Fibroblast of lung (primary cell): ENCODE measurements at regions not wholly inside any gene's neighbourhood (a gene's known extent, or its start where the extent isn't known, plus 50 kb on each side); places are given as distances from the start of the nearest gene placed in this dataset.

Experiments used
- CTCF ChIP-seq, 2 donors: IDR thresholded peaks in 1 of 2; conservative IDR thresholded peaks in 1 of 2; 1 replicate in 1 of 2; 2 replicates in 1 of 2; pipeline ENCODE4 v1.5.1; 2011 to 2012; ENCODE audit warnings: low read length in 2 of 2, control low read depth in 1 of 2, inconsistent platforms in 1 of 2, low read depth in 1 of 2, mild to moderate bottlenecking in 1 of 2
- EZH2 ChIP-seq: IDR thresholded peaks from 2 replicates; pipeline ENCODE4 v1.5.1; 2012; ENCODE audit warnings: low read length, control low read depth, mild to moderate bottlenecking; ENCODE audit errors: missing control alignments

- TF ChIP-seq CTCF (conservative IDR thresholded peaks at IDR 0.05 in 1 of 2, IDR thresholded peaks at IDR 0.05 in 1 of 2; ENCODE audit: low read depth in 1 of 2, low read length in 2 of 2): no peak
- TF ChIP-seq EZH2: no peak
These were observed 1242.5 kb downstream of the TBC1D22A start for GRCh38 chr22:48004936-48005335.
